Panc1 (cell line): ENCODE measurements at regions not wholly inside any gene's neighbourhood (a gene's known extent, or its start where the extent isn't known, plus 50 kb on each side); places are given as distances from the start of the nearest gene placed in this dataset.
"Not testable (repeated sequence)": the region's sequence is repeated elsewhere in the genome, so short reads cannot be mapped to it uniquely, and the experiment has no call there.

ENCODE experiments used
- ATAC-seq: fragments of 200-7000 bp; cut with Tn5 transposase; 2 replicates; pipeline ENCODE4 v1.9.1; 2020; ENCODE audit warnings: mild to moderate bottlenecking, moderate library complexity
- BruUV-seq: library from RNA; stranded (reverse); fragments of 400-500 nt; replicated peaks from 2 replicates; lab custom pipeline; 2021; lab: Mats Ljungman, UMichigan
- CTCF ChIA-PET: fragments of 300-600 bp; sonication (Branson Sonifier 250); formaldehyde crosslinking; loops from one replicate; lab custom pipeline; 2022; ENCODE audit warnings: antibody characterized with exemption; lab: Charles Lee
- POLR2A ChIA-PET: fragments of 300-600 bp; sonication (Branson Sonifier 250); formaldehyde crosslinking; loops from one replicate; lab custom pipeline; 2022; ENCODE audit warnings: antibody characterized with exemption; lab: Charles Lee
- DNase-seq: peaks from one replicate; pipeline ENCODE4 v3.0.0-alpha.2; 2010; ENCODE audit warnings: low read depth, low spot score
- H3K27ac ChIP-seq: 2 replicates; pipeline ENCODE4 v1.5.1; 2011; ENCODE audit warnings: mild to moderate bottlenecking, low read length, inconsistent platforms
- H3K27me3 ChIP-seq: fragments of 200-500 bp; sonication (Bioruptor generic); 2 replicates; pipeline ENCODE4 v1.6.0; 2014; ENCODE audit warnings: low read length, inconsistent platforms; ENCODE audit not compliant: control insufficient read depth, insufficient read depth
- H3K36me3 ChIP-seq: fragments of 200-500 bp; sonication (Bioruptor generic); 2 replicates; pipeline ENCODE4 v1.5.1; 2014; ENCODE audit warnings: inconsistent platforms, mild to moderate bottlenecking, low read length, moderate library complexity; ENCODE audit not compliant: control insufficient read depth, insufficient read depth
- H3K4me1 ChIP-seq: 2 replicates; pipeline ENCODE4 v1.5.1; 2011; ENCODE audit warnings: inconsistent platforms, mild to moderate bottlenecking, low read length, moderate library complexity; ENCODE audit not compliant: control insufficient read depth, insufficient read depth
- H3K4me3 ChIP-seq, 2 experiments: 2 replicates each; pipeline ENCODE4 v1.5.1; 2011 to 2012; ENCODE audit warnings: low read depth in 2 of 2, low read length in 2 of 2, mild to moderate bottlenecking in 2 of 2, inconsistent platforms in 1 of 2, moderate library complexity in 1 of 2
- H3K9me3 ChIP-seq: fragments of 200-500 bp; sonication (Bioruptor generic); 2 replicates; pipeline ENCODE4 v1.5.1; 2014; ENCODE audit warnings: low read depth, mild to moderate bottlenecking, inconsistent platforms, low read length, moderate library complexity; ENCODE audit not compliant: control insufficient read depth, insufficient read depth
- CTCF ChIP-seq: fragments of 450-650 bp; IDR thresholded peaks from 2 replicates; pipeline ENCODE4 v1.5.1; 2017; ENCODE audit warnings: mild to moderate bottlenecking
- POLR2AphosphoS5 ChIP-seq: IDR thresholded peaks from 2 replicates; pipeline ENCODE4 v1.6.1; 2012; ENCODE audit warnings: mild to moderate bottlenecking, low read depth, low read length, moderate library complexity
- REST ChIP-seq, 2 experiments: IDR thresholded peaks; 2 replicates each; pipeline ENCODE4 v1.6.1; 2011 to 2012; ENCODE audit warnings: low read depth in 2 of 2, control low read depth in 1 of 2, low read length in 1 of 2, mild to moderate bottlenecking in 1 of 2, moderate library complexity in 1 of 2; ENCODE audit not compliant: insufficient read depth in 1 of 2
- SIN3A ChIP-seq: IDR thresholded peaks from 2 replicates; pipeline ENCODE4 v1.6.1; 2012; ENCODE audit warnings: low read depth, mild to moderate bottlenecking, low read length, moderate library complexity, borderline replicate concordance; ENCODE audit not compliant: insufficient read depth
- TCF7L2 ChIP-seq: IDR thresholded peaks from 2 replicates; pipeline ENCODE4 v1.6.1; 2011; ENCODE audit warnings: mild to moderate bottlenecking, low read depth, low read length, inconsistent platforms
- in situ Hi-C: cut with HindIII; loops from 2 replicates; pipeline ENCODE4 v1.10.0; 2016; ENCODE audit warnings: low sequenced_read_pairs, low pct_unique_long_range_greater_than_20kb
- intact Hi-C: fragments of 100-400 bp; cut with micrococcal nuclease; formaldehyde crosslinking; loops from one replicate; pipeline ENCODE4 v1.10.0; 2022; ENCODE audit not compliant: unreplicated experiment

- H3K4me3 ChIP-seq: no peak overlapping the region
- intact Hi-C loops (no loop called here), in situ Hi-C loops (no loop called here)
- BruUV-seq: no TSS peak
- DNase-seq (no peak), ATAC-seq (no peak)
- TF ChIP-seq CTCF (no peak), SIN3A (no peak), POLR2AphosphoS5 (no peak), REST (IDR thresholded peaks at IDR 0.05; ENCODE audit: insufficient read depth in 1 of 2, low read depth in 2 of 2, low read length in 1 of 2) (no peak), TCF7L2 (no peak)
- no peaks in the 10 kb centered on the region for H3K9me3 ChIP-seq
- ChIA-PET POLR2A (no interaction called here), CTCF (no interaction called here)
- H3K27me3 ChIP-seq: no peaks in the 10 kb centered on the region
- no peak overlapping the region for H3K27ac ChIP-seq
- H3K4me1 ChIP-seq: no peaks in the 10 kb centered on the region
- no peaks in the 10 kb centered on the region for H3K36me3 ChIP-seq
These were observed 89.9 kb upstream of the STEAP1 start for GRCh38 chr7:90064370-90064769.

- in situ Hi-C loops (no loop called here), intact Hi-C loops (no loop called here)
- TF ChIP-seq TCF7L2 (no peak), REST (IDR thresholded peaks at IDR 0.05; ENCODE audit: insufficient read depth in 1 of 2, low read depth in 2 of 2, low read length in 1 of 2) (no peak), SIN3A (no peak), POLR2AphosphoS5 (no peak), CTCF (no peak)
- CTCF ChIA-PET: no interaction called here
- no peak overlapping the region for H3K4me3 ChIP-seq
- BruUV-seq: no TSS peak
- ATAC-seq (no peak), DNase-seq (no peak)
- POLR2A ChIA-PET: no interaction called here
- no peaks in the 10 kb centered on the region for H3K9me3 ChIP-seq
- H3K36me3 ChIP-seq: no peaks in the 10 kb centered on the region
- no peaks in the 10 kb centered on the region for H3K4me1 ChIP-seq
- no peaks in the 10 kb centered on the region for H3K27me3 ChIP-seq
- no peak overlapping the region for H3K27ac ChIP-seq
These were observed 87.1 kb upstream of the STEAP1 start for GRCh38 chr7:90067171-90067570.

- DNase-seq, POLR2A ChIA-PET, H3K4me3 ChIP-seq, H3K9me3 ChIP-seq, intact Hi-C loops, H3K4me1 ChIP-seq, H3K36me3 ChIP-seq, BruUV-seq, in situ Hi-C loops, H3K27me3 ChIP-seq, ATAC-seq, CTCF ChIA-PET, H3K27ac ChIP-seq: not testable (repeated sequence)
These were observed 84.0 kb upstream of the STEAP1 start for GRCh38 chr7:90070238-90070637.
